ENCODE measurements at regions not wholly inside any gene's neighbourhood (a gene's known extent, or its start where the extent isn't known, plus 50 kb on each side); places are given as distances from the start of the nearest gene placed in this dataset.

DNA sequence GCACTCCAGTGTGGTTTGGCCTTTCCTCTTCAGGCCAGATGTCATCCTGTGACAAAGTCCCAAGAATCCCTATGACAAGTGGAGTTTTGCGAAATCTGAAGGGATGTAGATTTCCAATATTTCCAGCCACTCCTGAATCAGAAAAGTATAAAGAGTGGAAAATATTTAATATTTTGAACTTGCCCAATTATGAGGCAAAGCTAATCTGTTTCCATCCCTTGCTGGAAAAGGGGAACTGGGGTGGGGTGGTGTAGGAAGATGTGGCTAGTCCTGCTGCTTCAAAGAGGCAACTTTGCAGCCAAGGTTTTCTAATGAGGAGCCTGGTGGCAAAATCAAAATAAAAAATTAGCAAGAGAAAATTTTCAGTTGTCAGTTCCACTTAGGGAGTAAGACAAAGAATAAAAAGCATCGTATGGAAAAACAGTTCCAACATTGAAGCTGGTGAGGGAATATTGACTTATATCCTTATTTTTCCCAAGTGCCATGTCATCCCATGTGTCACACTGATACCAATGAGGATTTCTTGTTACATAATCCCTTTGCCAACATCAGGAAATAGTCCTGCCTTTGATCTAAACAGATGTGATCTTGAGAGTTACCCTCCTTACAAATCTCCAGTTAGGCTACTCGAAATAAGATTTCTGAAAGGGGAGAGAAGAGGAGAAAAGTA is 480.0 kb upstream of the JARID2 start:
- TF ChIP-seq EZH2phosphoT487 (IDR thresholded peaks at IDR 0.05; ENCODE audit: borderline replicate concordance, low read depth, low read length): no peak
- TF ChIP-seq, protein P1, sequence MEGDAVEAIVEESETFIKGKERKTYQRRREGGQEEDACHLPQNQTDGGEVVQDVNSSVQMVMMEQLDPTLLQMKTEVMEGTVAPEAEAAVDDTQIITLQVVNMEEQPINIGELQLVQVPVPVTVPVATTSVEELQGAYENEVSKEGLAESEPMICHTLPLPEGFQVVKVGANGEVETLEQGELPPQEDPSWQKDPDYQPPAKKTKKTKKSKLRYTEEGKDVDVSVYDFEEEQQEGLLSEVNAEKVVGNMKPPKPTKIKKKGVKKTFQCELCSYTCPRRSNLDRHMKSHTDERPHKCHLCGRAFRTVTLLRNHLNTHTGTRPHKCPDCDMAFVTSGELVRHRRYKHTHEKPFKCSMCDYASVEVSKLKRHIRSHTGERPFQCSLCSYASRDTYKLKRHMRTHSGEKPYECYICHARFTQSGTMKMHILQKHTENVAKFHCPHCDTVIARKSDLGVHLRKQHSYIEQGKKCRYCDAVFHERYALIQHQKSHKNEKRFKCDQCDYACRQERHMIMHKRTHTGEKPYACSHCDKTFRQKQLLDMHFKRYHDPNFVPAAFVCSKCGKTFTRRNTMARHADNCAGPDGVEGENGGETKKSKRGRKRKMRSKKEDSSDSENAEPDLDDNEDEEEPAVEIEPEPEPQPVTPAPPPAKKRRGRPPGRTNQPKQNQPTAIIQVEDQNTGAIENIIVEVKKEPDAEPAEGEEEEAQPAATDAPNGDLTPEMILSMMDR (conservative IDR thresholded peaks at IDR 0.05; ENCODE audit: low read length): no peak
